ENCODE measurements at regions not wholly inside any gene's neighbourhood (a gene's known extent, or its start where the extent isn't known, plus 50 kb on each side); places are given as distances from the start of the nearest gene placed in this dataset.
"Not testable (repeated sequence)": the region's sequence is repeated elsewhere in the genome, so short reads cannot be mapped to it uniquely, and the experiment has no call there.

DNA sequence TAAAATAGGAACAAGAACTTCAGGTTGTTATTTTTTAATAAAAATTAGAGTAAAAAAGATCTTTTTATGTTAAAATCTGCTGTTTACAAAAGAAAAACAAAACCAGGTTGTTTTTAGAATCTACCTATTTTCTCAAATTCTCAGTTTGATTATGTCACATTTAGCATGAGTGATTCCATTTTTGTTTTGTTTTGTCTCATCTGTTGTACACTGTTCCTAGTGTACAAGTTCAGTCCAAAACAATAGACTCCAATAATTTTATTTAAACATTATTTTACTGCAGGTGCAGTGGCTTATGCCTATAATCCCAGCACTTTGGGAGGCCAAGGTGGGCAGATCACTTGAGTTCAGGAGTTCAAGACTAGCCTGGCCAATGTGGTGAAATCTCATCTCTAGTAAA is 2142.7 kb downstream of the TP53TG3F start:
- no peak overlapping the region for H2AFZ ChIP-seq (ENCODE audit: low read length)
- H4K20me1 ChIP-seq (ENCODE audit: control insufficient read depth, insufficient read depth, insufficient read length): no peaks in the 10 kb centered on the region
- Mint-ChIP-seq H3K27ac (no peak overlapping the region), H3K4me1 (no peaks in the 10 kb centered on the region), H3K9me3 (peaks cover 80 to 82% of the 10 kb centered on the region in 2 experiments), H3K4me3 (no peak overlapping the region), H3K27me3 (ENCODE audit: low read depth) (peaks cover 3% of the 10 kb centered on the region), H3K36me3 (ENCODE audit: insufficient read depth in 1 of 3, low read depth in 3 of 3) (peaks cover 7 to 14% (median 9%) of the 10 kb centered on the region in 3 experiments; a peak in 5 of 7 replicates)
- H3K4me1 ChIP-seq (ENCODE audit: insufficient read depth, low read length): no peaks in the 10 kb centered on the region
- no peak overlapping the region for H3T11ph ChIP-seq (ENCODE audit: low read length)
- H3K79me2 ChIP-seq (ENCODE audit: insufficient read depth, low read length): no peaks in the 10 kb centered on the region
- H3K18ac ChIP-seq (ENCODE audit: insufficient read length, low read depth, low read length): no peak overlapping the region
- H4K8ac ChIP-seq (replicated peaks; ENCODE audit: insufficient read length, low read depth, low read length): no peak overlapping the region
- no peak overlapping the region for H2BK15ac ChIP-seq (ENCODE audit: low read depth, low read length)
- H3K27ac ChIP-seq (ENCODE audit: insufficient read length, low read depth, low read length): no peak overlapping the region
- no peaks in the 10 kb centered on the region for H3K23me2 ChIP-seq (ENCODE audit: insufficient read length, low read depth, low read length, poor library complexity, severe bottlenecking)
- no peak overlapping the region for H2BK120ac ChIP-seq (ENCODE audit: low read depth, low read length, poor library complexity, severe bottlenecking)
- H2AK5ac ChIP-seq (ENCODE audit: insufficient read length, low read length): no peak overlapping the region
- H3K56ac ChIP-seq (ENCODE audit: insufficient read length, low read depth, low read length): no peak overlapping the region
- H3K14ac ChIP-seq (ENCODE audit: insufficient read depth, low read length): no peak overlapping the region
- H4K91ac ChIP-seq (ENCODE audit: insufficient read length, low read depth, low read length): no peak overlapping the region
- no peak overlapping the region for H4K5ac ChIP-seq (ENCODE audit: insufficient read length, low read depth, low read length)
- no peak overlapping the region for H2BK12ac ChIP-seq (ENCODE audit: insufficient read length, low read depth, low read length)
- H3K9me3 ChIP-seq (ENCODE audit: control insufficient read depth, low read depth, low read length): peaks cover 60% of the 10 kb centered on the region
- no peak overlapping the region for H3K23ac ChIP-seq (ENCODE audit: insufficient read length, low read depth, low read length)
- no peak overlapping the region for H3K9ac ChIP-seq (ENCODE audit: extremely low read depth, insufficient read length, low read length)
- H2BK20ac ChIP-seq (ENCODE audit: low read depth, low read length, poor library complexity, severe bottlenecking): no peak overlapping the region
- no peaks in the 10 kb centered on the region for H3K27me3 ChIP-seq (ENCODE audit: insufficient read depth, low read length)
- H3K4me2 ChIP-seq (ENCODE audit: insufficient read depth, insufficient read length, low read length): no peak overlapping the region
- H3K4ac ChIP-seq (ENCODE audit: low read depth, low read length): no peak overlapping the region
- no peaks in the 10 kb centered on the region for H3K79me1 ChIP-seq (ENCODE audit: insufficient read depth, low read depth, low read length, poor library complexity, severe bottlenecking)
- DNase-seq: no peak
- H2BK5ac ChIP-seq (ENCODE audit: insufficient read length, low read length): no peak overlapping the region
- TF ChIP-seq, protein P1, sequence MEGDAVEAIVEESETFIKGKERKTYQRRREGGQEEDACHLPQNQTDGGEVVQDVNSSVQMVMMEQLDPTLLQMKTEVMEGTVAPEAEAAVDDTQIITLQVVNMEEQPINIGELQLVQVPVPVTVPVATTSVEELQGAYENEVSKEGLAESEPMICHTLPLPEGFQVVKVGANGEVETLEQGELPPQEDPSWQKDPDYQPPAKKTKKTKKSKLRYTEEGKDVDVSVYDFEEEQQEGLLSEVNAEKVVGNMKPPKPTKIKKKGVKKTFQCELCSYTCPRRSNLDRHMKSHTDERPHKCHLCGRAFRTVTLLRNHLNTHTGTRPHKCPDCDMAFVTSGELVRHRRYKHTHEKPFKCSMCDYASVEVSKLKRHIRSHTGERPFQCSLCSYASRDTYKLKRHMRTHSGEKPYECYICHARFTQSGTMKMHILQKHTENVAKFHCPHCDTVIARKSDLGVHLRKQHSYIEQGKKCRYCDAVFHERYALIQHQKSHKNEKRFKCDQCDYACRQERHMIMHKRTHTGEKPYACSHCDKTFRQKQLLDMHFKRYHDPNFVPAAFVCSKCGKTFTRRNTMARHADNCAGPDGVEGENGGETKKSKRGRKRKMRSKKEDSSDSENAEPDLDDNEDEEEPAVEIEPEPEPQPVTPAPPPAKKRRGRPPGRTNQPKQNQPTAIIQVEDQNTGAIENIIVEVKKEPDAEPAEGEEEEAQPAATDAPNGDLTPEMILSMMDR (conservative IDR thresholded peaks at IDR 0.05): no peak

DNA sequence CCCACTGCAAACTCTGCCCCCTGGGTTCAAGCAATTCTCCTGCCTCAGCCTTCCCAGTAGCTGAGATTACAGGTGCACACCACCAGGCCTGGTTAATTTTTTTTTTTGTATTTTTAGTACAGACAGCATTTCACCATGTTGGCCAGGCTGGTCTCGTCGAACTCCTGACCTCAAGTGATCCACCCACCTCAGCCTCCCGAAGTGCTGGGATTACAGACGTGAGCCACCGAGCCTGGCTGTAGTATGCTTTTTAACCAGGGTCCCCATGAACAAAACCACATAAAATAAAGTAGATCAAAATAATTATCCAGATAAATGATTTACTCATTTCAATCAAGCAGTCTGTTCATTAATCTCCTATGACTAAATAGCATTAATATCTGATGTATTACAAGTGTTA is 2144.0 kb downstream of the TP53TG3F start:
- not testable (repeated sequence) for H3K27ac ChIP-seq (ENCODE audit: insufficient read length, low read depth, low read length); H2BK5ac ChIP-seq (ENCODE audit: insufficient read length, low read length); H3K27ac Mint-ChIP-seq; H3K4me2 ChIP-seq (ENCODE audit: insufficient read depth, insufficient read length, low read length); H3K23me2 ChIP-seq (ENCODE audit: insufficient read length, low read depth, low read length, poor library complexity, severe bottlenecking); H2BK20ac ChIP-seq (ENCODE audit: low read depth, low read length, poor library complexity, severe bottlenecking); H3K4me1 ChIP-seq (ENCODE audit: insufficient read depth, low read length); H3T11ph ChIP-seq (ENCODE audit: low read length); H3K9ac ChIP-seq (ENCODE audit: extremely low read depth, insufficient read length, low read length); H3K27me3 Mint-ChIP-seq (ENCODE audit: low read depth); H4K20me1 ChIP-seq (ENCODE audit: control insufficient read depth, insufficient read depth, insufficient read length); H3K27me3 ChIP-seq (ENCODE audit: insufficient read depth, low read length); H2BK12ac ChIP-seq (ENCODE audit: insufficient read length, low read depth, low read length); H3K79me1 ChIP-seq (ENCODE audit: insufficient read depth, low read depth, low read length, poor library complexity, severe bottlenecking); H4K91ac ChIP-seq (ENCODE audit: insufficient read length, low read depth, low read length); H3K79me2 ChIP-seq (ENCODE audit: insufficient read depth, low read length); H3K56ac ChIP-seq (ENCODE audit: insufficient read length, low read depth, low read length); H3K14ac ChIP-seq (ENCODE audit: insufficient read depth, low read length); H3K23ac ChIP-seq (ENCODE audit: insufficient read length, low read depth, low read length); H3K4ac ChIP-seq (ENCODE audit: low read depth, low read length); H2AFZ ChIP-seq (ENCODE audit: low read length); H3K4me3 Mint-ChIP-seq; H2BK15ac ChIP-seq (ENCODE audit: low read depth, low read length); H3K4me1 Mint-ChIP-seq; H3K18ac ChIP-seq (ENCODE audit: insufficient read length, low read depth, low read length); H4K8ac ChIP-seq (replicated peaks; ENCODE audit: insufficient read length, low read depth, low read length); H2BK120ac ChIP-seq (ENCODE audit: low read depth, low read length, poor library complexity, severe bottlenecking); H4K5ac ChIP-seq (ENCODE audit: insufficient read length, low read depth, low read length); DNase-seq; H2AK5ac ChIP-seq (ENCODE audit: insufficient read length, low read length)
- peaks cover 51% of the 10 kb centered on the region for H3K9me3 ChIP-seq (ENCODE audit: control insufficient read depth, low read depth, low read length)
- WGBS (ENCODE audit: extremely low coverage, insufficient read length, low lambda C conversion rate): no CpG with 5 or more reads among the region's 5 CpGs
- Mint-ChIP-seq H3K36me3 (ENCODE audit: insufficient read depth in 1 of 3, low read depth in 3 of 3) (peaks cover 3 to 12% (median 7%) of the 10 kb centered on the region in 3 experiments; a peak in 5 of 7 replicates), H3K9me3 (peaks cover 77 to 79% of the 10 kb centered on the region in 2 experiments)

All from H9 (cell line).